Psoas muscle (tissue), 7 donors: ENCODE measurements at regions not wholly inside any gene's neighbourhood (a gene's known extent, or its start where the extent isn't known, plus 50 kb on each side); places are given as distances from the start of the nearest gene placed in this dataset.
A peak's percentile ranks its signal among the peaks of the same experiment; 100 is the strongest.

Source experiments
- ATAC-seq, 4 donors: fragments of 200-7000 bp; cut with Tn5 transposase; one replicate each; pipeline ENCODE4 v1.9.1; 2020; ENCODE audit warnings: moderate library complexity in 3 of 4, mild to moderate bottlenecking in 2 of 4
- DNase-seq, 2 donors: peaks; one replicate each; pipeline ENCODE4 v3.0.0-alpha.2; 2020
- H3K27ac ChIP-seq: fragments of 200-600 bp; one replicate; pipeline ENCODE4 v1.8.0; 2022
- H3K27me3 ChIP-seq, 3 donors: fragments of 200-600 bp in 1 of 3; one replicate each; pipeline versions ENCODE4 v1.6.1 to v1.8.0; 2013 to 2022; ENCODE audit warnings: low read length in 2 of 3, mild to moderate bottlenecking in 2 of 3, moderate library complexity in 1 of 3; ENCODE audit not compliant: insufficient read depth in 3 of 3
- H3K36me3 ChIP-seq, 2 donors: fragments of 200-600 bp in 1 of 2; one replicate each; pipeline versions ENCODE4 v1.6.1 to v1.8.0; 2013 to 2022; ENCODE audit warnings: low read depth in 1 of 2, mild to moderate bottlenecking in 1 of 2, moderate library complexity in 1 of 2; ENCODE audit not compliant: insufficient read depth in 1 of 2
- H3K4me1 ChIP-seq: fragments of 200-600 bp; one replicate; pipeline ENCODE4 v1.8.0; 2022
- H3K4me3 ChIP-seq: fragments of 200-600 bp; one replicate; pipeline ENCODE4 v1.8.0; 2022; ENCODE audit warnings: mild to moderate bottlenecking
- H3K9me3 ChIP-seq: fragments of 200-600 bp; one replicate; pipeline ENCODE4 v1.8.0; 2022
- WGBS, 3 donors: extraction: QIAGEN DNeasy Blood & Tissue Kit; methylation state at CpG; one replicate each; pipeline versions ENCODE4 v1.1.6 to v1.1.7; 2013; 5-methylcytosine and 5-hydroxymethylcytosine counted together
- intact Hi-C, 2 donors: fragments of 100-400 bp; cut with DNase I; formaldehyde crosslinking; loops; one replicate each; pipeline versions ENCODE4 v1.11.0 to v1.14.2; 2022
- TF ChIP-seq, protein P1 (sequence below): fragments of 200-600 bp; IDR thresholded peaks from one replicate; pipeline ENCODE4 v1.8.0; 2022; ENCODE audit warnings: antibody characterized with exemption
- donor health status: healthy with polysubstance abuse.
- donor health status: DM: no; HTN: no; CAD: no; lungs with moderate emphysema.
- donor health status: Bipolar disorder and iron deficiency.
- donor health status: healthy.
- donor health status: DM: yes; HTN: yes; CAD: no.
- donor health status: DM: no; HTN: no; CAD: no.
- donor health status: DM: yes; HTN: yes; CAD: no.

DNA sequence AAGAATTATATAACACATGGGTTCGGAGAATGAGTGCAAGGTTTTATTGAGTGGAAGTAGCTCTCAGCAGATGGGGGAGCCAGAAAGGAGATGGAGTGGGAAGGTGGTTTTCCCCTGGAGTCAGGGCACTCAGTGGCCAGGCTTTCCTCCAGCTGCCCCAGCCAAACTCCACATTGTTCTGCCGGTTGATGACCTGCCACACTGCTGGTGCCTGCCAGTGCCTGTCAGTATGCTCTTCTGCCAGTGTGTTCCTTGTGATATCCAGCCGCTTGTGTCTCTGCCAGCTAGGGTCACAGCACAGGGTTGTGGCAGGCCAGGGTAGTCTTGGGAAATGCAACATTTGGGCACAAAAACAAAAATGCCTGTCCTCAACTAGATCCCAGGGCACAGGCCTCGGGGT is 604.8 kb upstream of the TECRL start:
- WGBS, 3 donors = 61 to 65% (median 64%) methylated on average over 4 of the region's 4 CpGs
- peak; percentile 48 to 94 (median 92) for ATAC-seq
- TF ChIP-seq, protein P1, sequence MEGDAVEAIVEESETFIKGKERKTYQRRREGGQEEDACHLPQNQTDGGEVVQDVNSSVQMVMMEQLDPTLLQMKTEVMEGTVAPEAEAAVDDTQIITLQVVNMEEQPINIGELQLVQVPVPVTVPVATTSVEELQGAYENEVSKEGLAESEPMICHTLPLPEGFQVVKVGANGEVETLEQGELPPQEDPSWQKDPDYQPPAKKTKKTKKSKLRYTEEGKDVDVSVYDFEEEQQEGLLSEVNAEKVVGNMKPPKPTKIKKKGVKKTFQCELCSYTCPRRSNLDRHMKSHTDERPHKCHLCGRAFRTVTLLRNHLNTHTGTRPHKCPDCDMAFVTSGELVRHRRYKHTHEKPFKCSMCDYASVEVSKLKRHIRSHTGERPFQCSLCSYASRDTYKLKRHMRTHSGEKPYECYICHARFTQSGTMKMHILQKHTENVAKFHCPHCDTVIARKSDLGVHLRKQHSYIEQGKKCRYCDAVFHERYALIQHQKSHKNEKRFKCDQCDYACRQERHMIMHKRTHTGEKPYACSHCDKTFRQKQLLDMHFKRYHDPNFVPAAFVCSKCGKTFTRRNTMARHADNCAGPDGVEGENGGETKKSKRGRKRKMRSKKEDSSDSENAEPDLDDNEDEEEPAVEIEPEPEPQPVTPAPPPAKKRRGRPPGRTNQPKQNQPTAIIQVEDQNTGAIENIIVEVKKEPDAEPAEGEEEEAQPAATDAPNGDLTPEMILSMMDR = no peak
- Histone ChIP-seq H3K27me3 (no peaks in the 10 kb centered on the region), H3K4me1 (no peaks in the 10 kb centered on the region), H3K27ac (no peak overlapping the region), H3K9me3 (no peaks in the 10 kb centered on the region), H3K4me3 (no peak overlapping the region), H3K36me3 (no peaks in the 10 kb centered on the region)
- peak in 1 of 2 donors; percentile 10 for DNase-seq
- intact Hi-C loops = no loop called here

DNA sequence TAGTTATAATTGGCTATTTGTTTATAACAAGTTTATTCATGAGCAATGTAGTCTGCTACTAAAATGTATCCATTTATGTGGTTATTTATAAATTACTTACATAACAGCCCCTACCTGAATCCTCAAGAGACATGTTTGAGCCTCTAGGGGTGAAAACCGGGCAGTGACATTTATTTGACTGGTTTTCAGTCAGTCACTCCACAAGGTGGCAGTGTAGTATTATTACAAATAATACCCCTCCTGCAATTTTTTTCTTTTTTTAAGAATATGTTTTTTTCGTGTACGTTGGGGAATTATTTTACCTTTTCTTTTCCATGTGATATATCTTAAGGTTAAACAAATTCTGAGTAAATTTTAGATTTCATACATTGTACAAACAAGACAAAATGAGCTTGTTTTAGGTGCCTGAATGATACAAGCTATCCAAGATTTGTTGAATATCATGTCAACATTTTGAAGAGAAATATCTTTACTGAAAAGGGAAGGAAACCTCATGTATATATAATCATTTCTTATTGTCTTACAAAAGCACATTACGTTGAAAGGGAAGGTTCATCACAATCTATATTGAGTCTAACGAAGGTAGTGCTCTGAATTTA is 598.7 kb upstream of the TECRL start:
- TF ChIP-seq, protein P1 = peak; percentile 30
- intact Hi-C loops = no loop called here
- ATAC-seq (peak in 2 of 4 donors; percentile 48 to 71), DNase-seq (no peak)
- Histone ChIP-seq H3K27ac (no peak overlapping the region), H3K4me1 (no peaks in the 10 kb centered on the region), H3K4me3 (no peak overlapping the region), H3K36me3 (no peaks in the 10 kb centered on the region), H3K9me3 (no peaks in the 10 kb centered on the region), H3K27me3 (no peaks in the 10 kb centered on the region)
- WGBS, 3 donors = 34 to 43% (median 37%) methylated on average over 5 of the region's 5 CpGs

DNA sequence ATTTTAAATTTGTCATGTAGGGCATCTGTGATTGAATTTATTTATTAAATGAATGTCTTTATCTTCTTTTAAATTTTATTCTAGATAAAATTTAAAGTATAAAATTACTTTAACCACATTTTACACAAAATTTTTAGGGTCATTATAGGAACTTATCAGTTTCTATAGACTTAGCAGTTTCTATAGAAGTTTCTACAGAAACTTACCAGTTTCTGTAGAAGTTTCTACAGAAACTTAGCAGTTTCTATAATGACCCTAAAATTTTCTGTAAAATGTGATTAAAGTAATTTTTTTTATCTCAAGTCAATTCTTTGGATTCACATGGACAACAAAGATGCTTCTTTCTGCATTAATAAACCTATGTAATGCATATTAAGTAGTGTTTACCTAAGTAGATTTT is 565.9 kb upstream of the TECRL start:
- Histone ChIP-seq H3K9me3 (no peaks in the 10 kb centered on the region), H3K4me1 (no peaks in the 10 kb centered on the region), H3K27me3 (no peaks in the 10 kb centered on the region), H3K4me3 (no peak overlapping the region), H3K36me3 (no peaks in the 10 kb centered on the region), H3K27ac (no peak overlapping the region)
- DNase-seq = no peak
- ATAC-seq = no peak
- TF ChIP-seq, protein P1 = no peak
- intact Hi-C loops = no loop called here

DNA sequence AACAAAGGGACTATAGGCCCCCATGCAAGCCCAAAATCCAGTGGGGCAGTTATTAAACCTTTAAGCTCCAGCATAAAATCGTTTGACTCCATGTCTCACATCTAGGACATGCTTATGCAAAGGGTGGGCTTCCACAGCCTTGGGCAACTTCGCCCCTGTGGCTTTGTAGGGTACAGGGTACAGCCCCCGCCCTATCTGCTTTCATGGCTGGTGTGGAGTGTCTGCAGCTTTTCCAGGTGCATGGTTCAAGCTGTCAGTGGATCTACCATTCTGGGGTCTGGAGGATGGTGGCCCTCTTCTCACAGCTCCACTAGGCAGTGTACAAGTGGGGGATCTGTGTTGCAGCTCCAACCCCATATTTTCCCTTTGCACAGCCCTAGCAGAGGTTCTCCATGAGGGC is 559.8 kb upstream of the TECRL start:
- DNase-seq = no peak
- Histone ChIP-seq H3K27me3 (no peaks in the 10 kb centered on the region), H3K9me3 (no peaks in the 10 kb centered on the region), H3K27ac (no peak overlapping the region), H3K4me1 (no peaks in the 10 kb centered on the region), H3K4me3 (no peak overlapping the region), H3K36me3 (no peaks in the 10 kb centered on the region)
- TF ChIP-seq, protein P1 = no peak
- intact Hi-C loops = no loop called here
- 71 to 77% (median 75%) methylated on average over 3 of the region's 3 CpGs for WGBS, 3 donors
- no peak for ATAC-seq

DNA sequence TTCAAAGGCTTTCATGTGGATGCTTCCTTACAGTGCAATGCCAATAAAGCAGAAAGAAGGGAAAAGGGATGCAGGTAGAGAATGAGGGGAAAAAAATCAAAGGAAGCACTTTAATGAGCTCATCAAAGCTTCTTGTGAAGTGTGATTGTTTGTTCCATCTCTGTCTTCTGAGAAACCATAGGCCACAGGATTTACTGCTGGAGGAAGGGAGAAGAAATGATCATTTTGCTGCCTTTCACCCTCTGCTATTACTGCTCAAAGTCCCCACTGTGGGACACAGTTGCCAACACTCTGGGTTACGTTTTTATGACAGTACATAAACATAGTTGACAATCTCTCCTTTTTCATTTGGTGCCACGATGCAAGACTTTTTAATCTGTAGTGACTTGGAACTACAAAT is 558.0 kb upstream of the TECRL start:
- 31 to 40% (median 40%) methylated on average over 2 of the region's 2 CpGs for whole genome bisulfite sequencing, 3 donors
- H3K4me1 ChIP-seq = no peaks in the 10 kb centered on the region
- no peaks in the 10 kb centered on the region for H3K27me3 ChIP-seq
- H3K9me3 ChIP-seq = no peaks in the 10 kb centered on the region
- no peak for ATAC-seq
- H3K27ac ChIP-seq = no peak overlapping the region
- no peak overlapping the region for H3K4me3 ChIP-seq
- H3K36me3 ChIP-seq = no peaks in the 10 kb centered on the region
- TF ChIP-seq, protein P1 = no peak
- intact Hi-C loops = no loop called here
- no peak for DNase-seq
